ENCODE measurements at regions not wholly inside any gene's neighbourhood (a gene's known extent, or its start where the extent isn't known, plus 50 kb on each side); places are given as distances from the start of the nearest gene placed in this dataset.

- DNase-seq = no peak
These were observed 76.8 kb upstream of the GATA2 start for GRCh38 chr3:128569756-128570155.

- DNase-seq = no peak
These were observed 75.8 kb upstream of the GATA2 start for GRCh38 chr3:128568602-128569490.

DNA sequence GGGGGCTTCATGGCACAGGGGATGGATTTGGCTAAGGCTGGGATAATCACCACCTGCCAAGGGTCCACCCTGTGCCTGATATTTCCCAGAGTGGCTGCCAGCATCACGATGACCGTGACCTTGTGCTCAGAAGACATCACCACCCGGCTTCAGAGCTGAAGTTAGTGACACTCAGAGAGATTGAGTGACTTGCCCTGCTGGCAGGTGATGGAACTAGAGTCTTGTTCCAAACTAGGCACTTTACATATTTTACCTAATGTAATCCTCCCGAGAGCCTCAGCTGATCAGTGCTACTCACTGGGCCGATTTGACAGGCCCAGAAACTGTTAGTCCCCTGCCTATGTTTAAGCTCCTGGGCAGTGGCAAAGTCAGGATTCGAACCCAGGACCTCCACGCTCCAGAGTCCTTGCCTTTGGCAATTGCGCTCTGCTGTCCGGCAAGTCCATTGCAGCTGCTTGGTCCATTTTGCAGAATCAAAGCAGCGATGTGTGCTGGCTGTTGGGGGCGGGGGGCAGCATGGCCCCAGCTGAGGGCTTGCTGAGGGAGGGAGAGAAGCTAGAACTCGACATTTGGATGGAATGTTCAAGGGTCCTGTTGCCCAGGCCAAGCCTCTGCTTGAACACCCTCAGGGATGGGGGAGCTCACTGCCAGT is 74.8 kb upstream of the GATA2 start:
- no peak for DNase-seq

- DNase-seq = no peak
These were observed 74.1 kb upstream of the GATA2 start for GRCh38 chr3:128567141-128567540.

GRCh38 chr3:128563439-128563838 is 70.4 kb upstream of the GATA2 start:
- DNase-seq = no peak

DNA sequence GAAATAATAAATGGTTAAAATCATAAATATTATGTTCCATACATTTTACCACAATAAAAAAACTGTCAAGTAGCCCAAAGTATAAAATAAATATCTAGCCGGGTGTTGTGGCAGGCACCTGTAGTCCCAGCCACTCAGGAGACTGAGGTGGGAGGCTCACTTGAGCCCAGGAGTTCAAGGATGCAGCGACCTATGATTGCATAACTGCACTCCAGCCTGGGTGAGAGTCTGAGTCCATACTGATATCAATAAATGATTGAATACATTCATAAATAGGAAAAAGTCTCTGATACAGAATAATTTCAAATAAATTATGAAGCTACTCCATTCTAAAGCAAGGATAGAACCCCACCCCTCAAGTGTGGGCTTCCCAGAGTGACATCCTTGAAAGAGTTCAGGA is 68.5 kb upstream of the GATA2 start:
- no peak for DNase-seq

GRCh38 chr3:128560768-128561167 is 67.8 kb upstream of the GATA2 start:
- DNase-seq = no peak

- DNase-seq = no peak
These were observed 66.7 kb upstream of the GATA2 start for GRCh38 chr3:128559486-128560225.

- DNase-seq = no peak
These were observed 64.7 kb upstream of the GATA2 start for GRCh38 chr3:128557531-128558280.

GRCh38 chr3:128556907-128557306 is 63.9 kb upstream of the GATA2 start:
- DNase-seq = no peak

DNA sequence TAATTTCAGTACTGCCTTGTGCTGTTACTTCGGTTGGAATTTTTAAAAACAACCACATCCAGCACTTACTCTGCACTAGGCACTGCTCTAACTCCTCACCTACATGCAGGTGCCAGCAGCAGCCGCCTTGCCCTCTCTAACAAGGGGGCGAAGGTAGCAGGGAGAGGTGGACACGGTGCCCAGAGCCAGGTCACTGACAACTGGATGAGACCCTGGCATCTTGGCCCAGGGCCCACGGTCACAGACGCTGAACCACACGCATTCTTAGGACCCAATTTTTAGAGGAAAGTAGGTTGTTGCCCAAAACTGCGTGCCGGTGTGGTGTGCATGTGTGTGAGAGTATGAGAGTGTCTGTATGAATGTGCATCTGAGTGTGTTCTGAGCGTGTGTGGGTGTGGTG is 63.4 kb upstream of the GATA2 start:
- DNase-seq = no peak

- DNase-seq = no peak
These were observed 62.8 kb upstream of the GATA2 start for GRCh38 chr3:128555841-128556240.

DNA sequence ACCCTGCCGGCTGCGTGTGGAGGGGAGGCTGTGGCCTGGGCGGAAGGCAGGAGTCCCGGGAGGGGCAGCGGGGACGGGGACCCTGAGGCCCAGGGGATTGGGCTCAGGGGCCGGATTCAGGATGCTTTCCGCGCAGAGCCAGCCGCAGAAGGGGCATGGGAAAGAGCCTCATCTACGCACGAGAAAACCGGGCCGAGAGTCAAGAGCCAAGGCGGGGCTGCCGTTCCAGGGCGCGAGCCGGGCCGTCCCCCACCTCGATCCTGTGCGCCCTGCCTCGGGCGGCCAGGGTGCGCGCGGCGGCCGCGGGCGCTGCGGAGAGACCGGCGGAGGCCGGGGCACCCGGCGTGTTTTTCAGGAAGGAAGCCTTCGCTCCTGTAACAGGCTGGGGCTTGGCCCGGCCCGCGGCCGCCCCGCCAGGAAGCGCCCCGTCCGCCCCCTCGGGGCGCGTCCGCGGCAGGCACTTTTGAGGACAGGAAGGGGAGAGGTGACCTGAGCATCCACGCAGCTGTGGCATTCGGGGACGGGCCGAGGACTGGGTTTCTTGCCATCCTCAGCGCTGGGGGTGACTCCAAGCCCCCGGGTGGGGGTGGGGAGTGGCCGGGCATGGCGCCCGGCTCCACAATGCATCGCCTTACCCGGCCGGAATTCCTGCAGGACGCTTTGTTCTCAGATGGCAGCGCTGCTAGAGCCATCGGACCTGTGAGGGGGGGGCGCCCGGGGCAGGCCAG is 62.3 kb upstream of the GATA2 start:
- peak; percentile 26 to 67 (median 42) for DNase-seq

GRCh38 chr3:128554465-128555097 is 61.6 kb upstream of the GATA2 start:
- DNase-seq = no peak

DNA sequence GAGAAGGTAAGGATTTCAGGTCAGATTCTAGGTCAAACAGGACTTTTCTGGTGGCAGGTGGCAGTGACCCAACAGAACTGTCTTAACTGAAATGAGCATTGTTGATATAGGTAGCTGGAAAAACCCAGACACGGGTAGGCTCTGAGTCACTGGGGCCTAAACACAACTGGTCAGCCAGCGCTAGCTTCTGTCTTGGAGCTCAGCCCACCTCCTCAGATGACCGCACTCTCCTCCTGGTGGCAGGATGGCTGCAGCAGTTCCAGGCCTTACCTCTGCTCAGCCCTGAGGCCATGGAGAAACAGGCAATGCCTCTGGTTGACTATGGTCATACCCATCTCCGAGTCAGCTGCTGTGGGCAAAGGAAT is 61.1 kb upstream of the GATA2 start:
- no peak for DNase-seq

DNA sequence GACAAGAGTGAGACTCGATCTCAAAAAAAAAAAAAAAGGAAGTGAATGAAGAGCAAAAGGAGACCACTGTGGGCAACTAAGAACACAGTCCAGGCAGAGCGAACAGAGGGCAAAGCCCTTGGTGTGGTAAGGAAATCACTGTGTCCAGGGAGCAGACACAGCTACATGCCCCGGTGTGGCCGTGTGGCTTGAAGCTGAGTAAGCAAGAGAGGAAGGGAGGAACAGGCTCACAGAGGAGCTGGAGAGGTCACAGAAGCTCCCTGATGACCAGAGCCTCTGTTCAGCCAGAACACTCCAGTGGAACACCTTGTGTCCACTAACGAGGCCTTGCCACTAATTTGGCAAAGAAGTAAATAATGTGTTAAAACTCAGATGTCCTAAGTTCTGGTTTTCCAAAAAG is 60.6 kb upstream of the GATA2 start:
- DNase-seq = no peak

DNA sequence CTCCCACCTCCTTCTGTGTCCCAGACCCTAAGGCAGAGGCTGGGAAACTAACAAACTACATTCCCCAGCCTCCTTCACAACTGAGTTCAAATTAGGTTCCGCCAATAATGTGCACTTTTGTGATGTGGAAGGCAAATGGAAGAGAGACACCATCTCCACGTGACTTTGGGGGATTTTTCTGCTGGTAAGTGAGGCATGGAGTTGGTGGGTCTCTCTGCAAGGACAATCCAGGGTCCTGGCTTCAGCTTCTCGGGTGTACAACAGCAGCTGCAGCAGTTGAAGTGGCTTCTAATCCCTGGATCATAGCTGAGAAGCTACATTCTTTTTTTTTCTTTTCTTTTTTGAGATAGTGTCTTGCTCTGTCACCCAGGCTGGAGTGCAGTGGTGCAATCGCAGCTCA is 58.9 kb upstream of the GATA2 start:
- DNase-seq = no peak

GRCh38 chr3:128551451-128551850 is 58.5 kb upstream of the GATA2 start:
- DNase-seq = no peak

- no peak for DNase-seq
These were observed 57.6 kb upstream of the GATA2 start for GRCh38 chr3:128550471-128551126.

- DNase-seq = no peak
These were observed 57.1 kb upstream of the GATA2 start for GRCh38 chr3:128550113-128550440.

All from suppressor macrophage (primary cell).